ENCODE measurements at regions not wholly inside any gene's neighbourhood (a gene's known extent, or its start where the extent isn't known, plus 50 kb on each side); places are given as distances from the start of the nearest gene placed in this dataset.

GRCh38 chr6:121499666-121500065 is 64.2 kb downstream of the GJA1 start:
- DNase-seq, result no peak
- TF ChIP-seq GATA1 (IDR thresholded peaks at IDR 0.05; ENCODE audit: low read depth, low read length) (no peak), POLR2A (IDR thresholded peaks at IDR 0.05; ENCODE audit: low read length) (no peak)

GRCh38 chr6:121503589-121503991 is 68.1 kb downstream of the GJA1 start:
- TF ChIP-seq GATA1 (IDR thresholded peaks at IDR 0.05; ENCODE audit: low read depth, low read length), result no peak
- no peak for DNase-seq

GRCh38 chr6:121504227-121504626 is 68.8 kb downstream of the GJA1 start:
- DNase-seq, result no peak
- TF ChIP-seq POLR2A (IDR thresholded peaks at IDR 0.05; ENCODE audit: low read length) (no peak), GATA1 (IDR thresholded peaks at IDR 0.05; ENCODE audit: low read depth, low read length) (no peak)

GRCh38 chr6:121505284-121505683 is 69.8 kb downstream of the GJA1 start:
- no peak for DNase-seq
- TF ChIP-seq GATA1 (IDR thresholded peaks at IDR 0.05; ENCODE audit: low read depth, low read length), result no peak
- TF ChIP-seq POLR2A (IDR thresholded peaks at IDR 0.05; ENCODE audit: low read length), result no peak

- TF ChIP-seq POLR2A (IDR thresholded peaks at IDR 0.05; ENCODE audit: low read length) (no peak), GATA1 (IDR thresholded peaks at IDR 0.05; ENCODE audit: low read depth, low read length) (no peak)
- DNase-seq, result no peak
Observed at GRCh38 chr6:121506761-121507754, 71.6 kb downstream of the GJA1 start.

GRCh38 chr6:121510568-121511177 is 75.2 kb downstream of the GJA1 start:
- TF ChIP-seq GATA1 (IDR thresholded peaks at IDR 0.05; ENCODE audit: low read depth, low read length) (no peak), POLR2A (IDR thresholded peaks at IDR 0.05; ENCODE audit: low read length) (no peak)
- no peak for DNase-seq

- TF ChIP-seq POLR2A (IDR thresholded peaks at IDR 0.05; ENCODE audit: low read length), result no peak
- TF ChIP-seq GATA1 (IDR thresholded peaks at IDR 0.05; ENCODE audit: low read depth, low read length), result no peak
- no peak for DNase-seq
Observed at GRCh38 chr6:121515630-121516265, 80.3 kb downstream of the GJA1 start.

DNA sequence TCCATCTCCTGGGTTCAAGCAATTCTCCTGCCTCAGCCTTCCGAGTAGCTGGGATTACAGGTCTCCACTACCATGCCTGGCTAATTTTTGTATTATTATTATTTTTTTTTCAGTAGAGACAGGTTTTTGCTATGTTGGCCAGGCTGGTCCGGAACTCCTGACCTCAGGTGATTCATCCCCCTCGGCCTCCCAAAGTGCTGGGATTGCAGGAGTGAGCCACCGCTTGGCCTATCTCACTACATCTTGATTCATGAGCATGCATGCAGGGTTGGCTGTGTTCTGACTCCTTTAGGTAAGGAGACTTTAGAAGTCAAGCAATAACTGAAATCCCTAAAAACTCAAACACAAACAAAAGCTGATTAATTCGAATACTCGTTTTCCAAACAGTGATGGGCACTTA is 80.9 kb downstream of the GJA1 start:
- TF ChIP-seq POLR2A (IDR thresholded peaks at IDR 0.05; ENCODE audit: low read length) (no peak), GATA1 (IDR thresholded peaks at IDR 0.05; ENCODE audit: low read depth, low read length) (no peak)
- DNase-seq, result no peak

- TF ChIP-seq GATA1 (IDR thresholded peaks at IDR 0.05; ENCODE audit: low read depth, low read length) (no peak), POLR2A (IDR thresholded peaks at IDR 0.05; ENCODE audit: low read length) (no peak)
- DNase-seq, result no peak
Observed at GRCh38 chr6:121520337-121521163, 85.1 kb downstream of the GJA1 start.

DNA sequence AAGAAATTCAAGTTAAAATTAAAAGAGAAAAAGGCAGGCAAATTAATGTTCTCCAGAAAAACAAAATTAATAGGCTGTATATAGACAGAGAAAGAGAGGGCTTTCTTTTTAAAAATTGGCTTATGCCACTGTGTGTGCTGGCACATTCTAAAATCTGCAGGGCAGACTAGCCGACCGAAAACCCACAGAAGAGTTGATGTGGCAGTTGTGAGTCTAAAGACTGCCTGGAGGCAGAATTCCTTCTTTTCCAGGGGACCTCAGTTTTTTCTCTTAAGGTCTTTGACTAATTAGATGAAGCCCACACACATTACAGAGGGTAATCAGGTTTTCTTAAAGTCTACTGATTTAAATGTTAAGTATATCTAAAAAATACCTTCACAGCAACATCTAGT is 85.7 kb downstream of the GJA1 start:
- DNase-seq, result no peak
- no peak for TF ChIP-seq POLR2A (IDR thresholded peaks at IDR 0.05; ENCODE audit: low read length)
- TF ChIP-seq GATA1 (IDR thresholded peaks at IDR 0.05; ENCODE audit: low read depth, low read length), result no peak

DNA sequence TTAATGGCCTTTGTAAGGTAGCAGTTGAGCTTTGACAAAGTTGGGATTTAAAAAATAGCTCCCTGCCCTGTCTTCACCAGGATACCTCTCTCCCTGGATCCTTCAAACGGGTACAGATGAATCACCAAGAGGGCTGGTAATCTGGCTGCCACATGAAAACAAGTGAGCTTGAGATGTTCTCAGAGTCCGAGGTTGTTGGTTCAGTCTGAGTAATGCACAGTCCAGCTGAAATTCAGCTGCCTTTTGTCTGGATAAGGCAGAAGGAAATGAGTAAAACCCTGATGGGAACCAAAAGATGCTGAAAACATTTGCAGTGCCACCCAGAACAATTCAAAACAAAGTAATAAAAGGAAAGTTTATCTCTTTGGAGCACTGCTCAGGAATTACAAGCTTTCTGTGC is 86.8 kb downstream of the GJA1 start:
- TF ChIP-seq POLR2A (IDR thresholded peaks at IDR 0.05; ENCODE audit: low read length), result no peak
- TF ChIP-seq GATA1 (IDR thresholded peaks at IDR 0.05; ENCODE audit: low read depth, low read length), result no peak
- DNase-seq, result no peak

- TF ChIP-seq POLR2A (IDR thresholded peaks at IDR 0.05; ENCODE audit: low read length), result no peak
- no peak for TF ChIP-seq GATA1 (IDR thresholded peaks at IDR 0.05; ENCODE audit: low read depth, low read length)
- DNase-seq, result no peak
Observed at GRCh38 chr6:121522771-121523386, 87.4 kb downstream of the GJA1 start.

- no peak for DNase-seq
- no peak for TF ChIP-seq GATA1 (IDR thresholded peaks at IDR 0.05; ENCODE audit: low read depth, low read length)
- TF ChIP-seq POLR2A (IDR thresholded peaks at IDR 0.05; ENCODE audit: low read length), result no peak
Observed at GRCh38 chr6:121523628-121524027, 88.2 kb downstream of the GJA1 start.

Data from erythroblast (primary cell).